Jurkat, Clone E6-1 (cell line): ENCODE measurements at regions not wholly inside any gene's neighbourhood (a gene's known extent, or its start where the extent isn't known, plus 50 kb on each side); places are given as distances from the start of the nearest gene placed in this dataset.
"Not testable (repeated sequence)": the region's sequence is repeated elsewhere in the genome, so short reads cannot be mapped to it uniquely, and the experiment has no call there.

ENCODE experiments used
- DNase-seq: peaks from one replicate; pipeline ENCODE4 v3.0.0-alpha.2; 2011; ENCODE audit warnings: low read depth, low spot score
- H3K4me3 ChIP-seq: 2 replicates; pipeline ENCODE4 v1.5.1; 2011; ENCODE audit warnings: mild to moderate bottlenecking, low read length, control low read depth, moderate library complexity

GRCh38 chr16:85231959-85232358, 119.7 kb upstream of the CIBAR2 start:
- no peak for DNase-seq
- H3K4me3 ChIP-seq = no peak overlapping the region

GRCh38 chr16:85232369-85233142, 120.3 kb upstream of the CIBAR2 start:
- DNase-seq = no peak
- no peak overlapping the region for H3K4me3 ChIP-seq

- no peak overlapping the region for H3K4me3 ChIP-seq
- no peak for DNase-seq
Observed at GRCh38 chr16:85233516-85233915, 121.2 kb upstream of the CIBAR2 start.

- no peak for DNase-seq
- H3K4me3 ChIP-seq = no peak overlapping the region
Observed at GRCh38 chr16:85234310-85235204, 122.3 kb upstream of the CIBAR2 start.

- no peak overlapping the region for H3K4me3 ChIP-seq
- DNase-seq = no peak
Observed at GRCh38 chr16:85235991-85236817, 123.9 kb upstream of the CIBAR2 start.

- H3K4me3 ChIP-seq = no peak overlapping the region
- DNase-seq = no peak
Observed at GRCh38 chr16:85236818-85237150, 124.5 kb upstream of the CIBAR2 start.

- no peak for DNase-seq
- H3K4me3 ChIP-seq = no peak overlapping the region
Observed at GRCh38 chr16:85237817-85238216, 125.5 kb upstream of the CIBAR2 start.

GRCh38 chr16:85238233-85238647, 126.0 kb upstream of the CIBAR2 start:
- DNase-seq = no peak
- no peak overlapping the region for H3K4me3 ChIP-seq

GRCh38 chr16:85239239-85239638, 127.0 kb upstream of the CIBAR2 start:
- DNase-seq = no peak

GRCh38 chr16:85239871-85240270, 127.6 kb upstream of the CIBAR2 start:
- DNase-seq = no peak
- no peak overlapping the region for H3K4me3 ChIP-seq

More at GRCh38 chr16:85239239-85239638, 127.0 kb upstream of the CIBAR2 start:
- no peak overlapping the region for H3K4me3 ChIP-seq

- no peak overlapping the region for H3K4me3 ChIP-seq
- peak; percentile 41 for DNase-seq
Observed at GRCh38 chr16:85240982-85241924, 129.0 kb upstream of the CIBAR2 start.

- no peak for DNase-seq
- H3K4me3 ChIP-seq = no peak overlapping the region
Observed at GRCh38 chr16:85242140-85242539, 129.9 kb upstream of the CIBAR2 start.

GRCh38 chr16:85243308-85243707, 131.0 kb upstream of the CIBAR2 start:
- DNase-seq = no peak
- no peak overlapping the region for H3K4me3 ChIP-seq

GRCh38 chr16:85244452-85244851, 132.2 kb upstream of the CIBAR2 start:
- not testable (repeated sequence) for H3K4me3 ChIP-seq, DNase-seq

GRCh38 chr16:85245307-85246172, 133.3 kb upstream of the CIBAR2 start:
- peak; percentile 40 for DNase-seq
- H3K4me3 ChIP-seq = no peak overlapping the region

- no peak overlapping the region for H3K4me3 ChIP-seq
- no peak for DNase-seq
Observed at GRCh38 chr16:85246473-85246872, 134.2 kb upstream of the CIBAR2 start.

GRCh38 chr16:85246973-85247372, 134.7 kb upstream of the CIBAR2 start:
- no peak overlapping the region for H3K4me3 ChIP-seq
- no peak for DNase-seq

GRCh38 chr16:85248342-85248741, 136.1 kb upstream of the CIBAR2 start:
- no peak overlapping the region for H3K4me3 ChIP-seq
- no peak for DNase-seq
